ENCODE measurements at regions not wholly inside any gene's neighbourhood (a gene's known extent, or its start where the extent isn't known, plus 50 kb on each side); places are given as distances from the start of the nearest gene placed in this dataset.

GRCh38 chr9:89655990-89656657 lies 51.3 kb downstream of the GADD45G start:
- Histone ChIP-seq H3K27ac (ENCODE audit: low read length) (no peak overlapping the region), H3K9me3 (ENCODE audit: control insufficient read depth, insufficient read depth, low read length) (no peaks in the 10 kb centered on the region), H3K36me3 (ENCODE audit: control insufficient read depth, insufficient read depth, low read length) (no peaks in the 10 kb centered on the region), H3K4me1 (ENCODE audit: control insufficient read depth, insufficient read depth, low read length) (peaks cover 7% of the 10 kb centered on the region), H3K4me3 (ENCODE audit: low read length) (no peak overlapping the region), H3K27me3 (ENCODE audit: control insufficient read depth, insufficient read depth, low read length) (no peaks in the 10 kb centered on the region)
- no peak for DNase-seq (ENCODE audit: low read depth, low spot score)
- no CpG with 5 or more reads among the region's 18 CpGs for whole genome bisulfite sequencing (ENCODE audit: insufficient coverage, insufficient read length)

- no peaks in the 10 kb centered on the region for H3K9me3 ChIP-seq (ENCODE audit: control insufficient read depth, insufficient read depth, low read length)
- no peaks in the 10 kb centered on the region for H3K27me3 ChIP-seq (ENCODE audit: control insufficient read depth, insufficient read depth, low read length)
- DNase-seq (ENCODE audit: low read depth, low spot score): no peak
- H3K4me1 ChIP-seq (ENCODE audit: control insufficient read depth, insufficient read depth, low read length): peaks cover 9% of the 10 kb centered on the region
- no peaks in the 10 kb centered on the region for H3K36me3 ChIP-seq (ENCODE audit: control insufficient read depth, insufficient read depth, low read length)
- H3K4me3 ChIP-seq (ENCODE audit: low read length): no peak overlapping the region
- H3K27ac ChIP-seq (ENCODE audit: low read length): no peak overlapping the region
- no CpG with 5 or more reads among the region's 5 CpGs for WGBS (ENCODE audit: insufficient coverage, insufficient read length)
These were observed 52.5 kb downstream of the GADD45G start for GRCh38 chr9:89657295-89657694.

- no peak for DNase-seq (ENCODE audit: low read depth, low spot score)
- H3K4me1 ChIP-seq (ENCODE audit: control insufficient read depth, insufficient read depth, low read length): peaks cover 12% of the 10 kb centered on the region
These were observed 53.0 kb downstream of the GADD45G start for GRCh38 chr9:89657765-89658164.

GRCh38 chr9:89658401-89658800 lies 53.6 kb downstream of the GADD45G start:
- WGBS (ENCODE audit: insufficient coverage, insufficient read length): no CpG with 5 or more reads among the region's 5 CpGs
- Histone ChIP-seq H3K4me3 (ENCODE audit: low read length) (no peak overlapping the region), H3K36me3 (ENCODE audit: control insufficient read depth, insufficient read depth, low read length) (no peaks in the 10 kb centered on the region), H3K9me3 (ENCODE audit: control insufficient read depth, insufficient read depth, low read length) (no peaks in the 10 kb centered on the region), H3K27ac (ENCODE audit: low read length) (no peak overlapping the region), H3K4me1 (ENCODE audit: control insufficient read depth, insufficient read depth, low read length) (peaks cover 14% of the 10 kb centered on the region), H3K27me3 (ENCODE audit: control insufficient read depth, insufficient read depth, low read length) (no peaks in the 10 kb centered on the region)
- DNase-seq (ENCODE audit: low read depth, low spot score): no peak

More at GRCh38 chr9:89657765-89658164, 53.0 kb downstream of the GADD45G start:
- H3K27me3 ChIP-seq (ENCODE audit: control insufficient read depth, insufficient read depth, low read length): no peaks in the 10 kb centered on the region
- H3K27ac ChIP-seq (ENCODE audit: low read length): no peak overlapping the region
- no peaks in the 10 kb centered on the region for H3K36me3 ChIP-seq (ENCODE audit: control insufficient read depth, insufficient read depth, low read length)
- WGBS (ENCODE audit: insufficient coverage, insufficient read length): no CpG with 5 or more reads among the region's 4 CpGs
- no peak overlapping the region for H3K4me3 ChIP-seq (ENCODE audit: low read length)
- no peaks in the 10 kb centered on the region for H3K9me3 ChIP-seq (ENCODE audit: control insufficient read depth, insufficient read depth, low read length)

GRCh38 chr9:89658931-89659330 lies 54.1 kb downstream of the GADD45G start:
- Histone ChIP-seq H3K27me3 (ENCODE audit: control insufficient read depth, insufficient read depth, low read length) (no peaks in the 10 kb centered on the region), H3K27ac (ENCODE audit: low read length) (no peak overlapping the region), H3K36me3 (ENCODE audit: control insufficient read depth, insufficient read depth, low read length) (no peaks in the 10 kb centered on the region), H3K4me3 (ENCODE audit: low read length) (no peak overlapping the region), H3K4me1 (ENCODE audit: control insufficient read depth, insufficient read depth, low read length) (peaks cover 14% of the 10 kb centered on the region), H3K9me3 (ENCODE audit: control insufficient read depth, insufficient read depth, low read length) (no peaks in the 10 kb centered on the region)
- DNase-seq (ENCODE audit: low read depth, low spot score): no peak
- no CpG with 5 or more reads among the region's 6 CpGs for WGBS (ENCODE audit: insufficient coverage, insufficient read length)

- H3K27me3 ChIP-seq (ENCODE audit: control insufficient read depth, insufficient read depth, low read length): no peaks in the 10 kb centered on the region
- peaks cover 14% of the 10 kb centered on the region for H3K4me1 ChIP-seq (ENCODE audit: control insufficient read depth, insufficient read depth, low read length)
- no peaks in the 10 kb centered on the region for H3K9me3 ChIP-seq (ENCODE audit: control insufficient read depth, insufficient read depth, low read length)
- no peaks in the 10 kb centered on the region for H3K36me3 ChIP-seq (ENCODE audit: control insufficient read depth, insufficient read depth, low read length)
- WGBS (ENCODE audit: insufficient coverage, insufficient read length): no CpG with 5 or more reads among the region's 9 CpGs
- no peak for DNase-seq (ENCODE audit: low read depth, low spot score)
- H3K27ac ChIP-seq (ENCODE audit: low read length): no peak overlapping the region
- no peak overlapping the region for H3K4me3 ChIP-seq (ENCODE audit: low read length)
These were observed 54.7 kb downstream of the GADD45G start for GRCh38 chr9:89659473-89659872.

- no CpG with 5 or more reads among the region's 6 CpGs for WGBS (ENCODE audit: insufficient coverage, insufficient read length)
- Histone ChIP-seq H3K27me3 (ENCODE audit: control insufficient read depth, insufficient read depth, low read length) (no peaks in the 10 kb centered on the region), H3K27ac (ENCODE audit: low read length) (no peak overlapping the region)
These were observed 55.3 kb downstream of the GADD45G start for GRCh38 chr9:89659891-89660685.

GRCh38 chr9:89661391-89661949 lies 56.7 kb downstream of the GADD45G start:
- peaks cover 14% of the 10 kb centered on the region for H3K4me1 ChIP-seq (ENCODE audit: control insufficient read depth, insufficient read depth, low read length)
- H3K36me3 ChIP-seq (ENCODE audit: control insufficient read depth, insufficient read depth, low read length): no peaks in the 10 kb centered on the region
- H3K27me3 ChIP-seq (ENCODE audit: control insufficient read depth, insufficient read depth, low read length): no peaks in the 10 kb centered on the region
- H3K27ac ChIP-seq (ENCODE audit: low read length): no peak overlapping the region
- no peaks in the 10 kb centered on the region for H3K9me3 ChIP-seq (ENCODE audit: control insufficient read depth, insufficient read depth, low read length)
- no CpG with 5 or more reads among the region's 13 CpGs for WGBS (ENCODE audit: insufficient coverage, insufficient read length)
- DNase-seq (ENCODE audit: low read depth, low spot score): no peak
- no peak overlapping the region for H3K4me3 ChIP-seq (ENCODE audit: low read length)

More at GRCh38 chr9:89659891-89660685, 55.3 kb downstream of the GADD45G start:
- peaks cover 14% of the 10 kb centered on the region for H3K4me1 ChIP-seq (ENCODE audit: control insufficient read depth, insufficient read depth, low read length)
- H3K4me3 ChIP-seq (ENCODE audit: low read length): no peak overlapping the region
- DNase-seq (ENCODE audit: low read depth, low spot score): no peak
- H3K9me3 ChIP-seq (ENCODE audit: control insufficient read depth, insufficient read depth, low read length): no peaks in the 10 kb centered on the region
- H3K36me3 ChIP-seq (ENCODE audit: control insufficient read depth, insufficient read depth, low read length): no peaks in the 10 kb centered on the region

GRCh38 chr9:89661956-89662717 lies 57.3 kb downstream of the GADD45G start:
- peaks cover 11% of the 10 kb centered on the region for H3K4me1 ChIP-seq (ENCODE audit: control insufficient read depth, insufficient read depth, low read length)
- no peaks in the 10 kb centered on the region for H3K27me3 ChIP-seq (ENCODE audit: control insufficient read depth, insufficient read depth, low read length)
- H3K36me3 ChIP-seq (ENCODE audit: control insufficient read depth, insufficient read depth, low read length): no peaks in the 10 kb centered on the region
- DNase-seq (ENCODE audit: low read depth, low spot score): peak; percentile 88
- no peaks in the 10 kb centered on the region for H3K9me3 ChIP-seq (ENCODE audit: control insufficient read depth, insufficient read depth, low read length)
- WGBS (ENCODE audit: insufficient coverage, insufficient read length): no CpG with 5 or more reads among the region's 21 CpGs
- no peak overlapping the region for H3K27ac ChIP-seq (ENCODE audit: low read length)
- no peak overlapping the region for H3K4me3 ChIP-seq (ENCODE audit: low read length)
